HS-27A (cell line): ENCODE measurements at regions not wholly inside any gene's neighbourhood (a gene's known extent, or its start where the extent isn't known, plus 50 kb on each side); places are given as distances from the start of the nearest gene placed in this dataset.

Experiments
- DNase-seq: peaks from one replicate; pipeline ENCODE4 v3.0.0-alpha.2; 2012; ENCODE audit warnings: low read depth, missing footprints

GRCh38 chr13:31962731-31963370 is 68.7 kb upstream of the FRY start:
- DNase-seq: no peak

DNA sequence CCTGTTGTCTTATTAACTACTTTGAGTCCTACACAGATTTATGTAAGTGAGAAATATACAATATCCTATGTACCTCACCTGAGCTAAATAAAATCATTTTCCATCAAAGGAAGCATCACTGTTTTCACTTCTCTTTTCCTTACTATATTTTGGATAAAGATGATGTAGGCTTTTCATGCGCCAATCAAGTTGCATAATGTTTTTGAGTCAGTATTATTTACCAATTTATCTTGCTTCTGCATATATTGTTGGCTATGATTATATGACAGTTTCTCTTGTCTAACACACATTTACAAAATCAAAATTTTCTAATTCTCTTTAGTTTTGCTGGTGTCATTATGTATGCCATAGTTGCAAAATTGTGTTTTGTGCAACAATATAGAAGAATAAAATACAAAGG is 67.9 kb upstream of the FRY start:
- DNase-seq: no peak

DNA sequence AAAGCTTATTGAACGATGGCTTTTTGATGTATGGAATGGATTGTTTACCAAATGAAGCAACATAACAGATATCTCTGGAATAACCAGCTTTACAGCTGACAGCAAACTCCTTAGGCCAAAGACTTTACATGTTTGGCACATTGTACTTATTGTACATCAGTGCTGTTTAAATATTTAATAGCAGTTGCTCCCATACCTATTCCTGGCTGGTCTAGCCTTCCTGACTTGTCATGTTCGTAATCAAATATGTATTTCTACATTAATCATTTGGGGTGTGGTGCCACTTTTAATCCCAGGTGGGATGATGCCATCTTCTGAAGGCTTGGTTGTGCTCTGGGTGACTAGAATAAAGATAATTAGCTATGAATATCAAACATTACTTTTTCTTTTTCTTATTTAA is 67.4 kb upstream of the FRY start:
- DNase-seq: no peak

DNA sequence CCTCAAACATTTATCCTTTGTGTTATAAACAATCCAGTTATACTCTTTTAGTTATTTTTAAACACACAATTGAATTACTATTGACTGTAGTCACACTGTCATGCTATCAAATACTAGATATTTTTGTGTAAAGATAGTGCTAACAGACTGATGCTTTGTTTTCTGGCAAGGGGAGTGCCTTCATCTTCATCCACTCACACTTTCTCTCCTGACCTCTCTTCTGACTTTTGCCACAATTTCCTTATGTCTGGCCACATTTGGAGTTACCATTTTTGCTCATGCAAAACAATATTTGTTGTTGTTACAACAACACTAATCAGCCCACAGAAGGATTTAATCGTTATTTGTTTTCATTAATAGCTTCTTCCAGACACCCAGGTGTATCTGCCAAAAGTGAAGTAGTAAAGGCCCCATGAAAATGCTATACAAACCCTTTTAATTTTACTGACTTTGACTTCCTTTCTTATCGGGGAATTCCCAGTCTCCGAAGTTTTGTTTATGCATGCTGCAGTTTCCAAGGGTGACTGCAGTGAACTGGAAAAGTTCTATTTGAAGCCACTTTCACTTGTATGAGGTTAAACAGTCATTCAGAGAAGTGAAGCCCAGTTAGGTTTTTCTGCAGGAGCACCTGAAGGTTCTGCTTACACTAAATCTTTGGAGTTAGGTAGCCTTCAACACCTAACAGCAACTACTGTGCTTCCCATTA is 66.1 kb upstream of the FRY start:
- no peak for DNase-seq

DNA sequence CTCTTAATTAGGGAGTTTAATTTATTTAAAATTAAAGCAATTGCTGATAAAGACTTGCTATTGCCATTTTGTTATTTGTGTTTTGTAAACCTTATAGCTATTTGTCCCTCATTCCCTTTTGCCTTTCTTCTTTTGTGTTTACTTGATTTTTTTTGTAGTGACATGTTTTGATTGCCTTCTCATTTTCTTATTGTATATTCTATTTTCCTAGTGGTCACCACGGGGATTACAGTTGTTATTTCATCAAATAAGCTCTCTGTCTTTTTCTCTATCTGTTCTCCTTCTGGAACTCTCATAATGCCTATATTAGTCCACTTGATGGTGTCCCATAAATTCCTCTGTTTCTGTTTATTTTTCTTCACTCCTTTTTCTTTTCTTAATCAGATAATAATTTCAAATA is 64.4 kb upstream of the FRY start:
- no peak for DNase-seq

DNA sequence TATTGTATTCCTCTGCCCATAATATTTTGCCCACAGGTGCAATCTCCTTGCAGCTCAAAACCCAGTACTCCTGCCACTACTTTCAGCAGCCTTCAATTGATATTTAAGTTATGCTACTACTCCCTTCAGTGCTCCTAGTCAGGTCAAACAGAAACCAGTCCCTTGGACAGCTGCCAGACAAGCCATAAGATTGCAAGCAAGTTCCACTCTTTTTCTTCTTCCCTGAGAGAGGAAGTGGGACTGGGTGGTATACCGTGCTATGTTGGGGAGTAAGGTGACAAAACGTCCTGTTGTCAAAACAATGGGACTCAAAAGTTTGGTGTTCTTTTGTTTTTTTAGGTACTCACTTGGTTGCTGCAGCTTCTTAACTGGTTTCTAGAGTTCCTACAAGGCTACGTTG is 63.1 kb upstream of the FRY start:
- DNase-seq: no peak

- DNase-seq: no peak
These were observed 61.2 kb upstream of the FRY start for GRCh38 chr13:31970231-31970930.

- DNase-seq: no peak
These were observed 59.1 kb upstream of the FRY start for GRCh38 chr13:31972453-31972852.

DNA sequence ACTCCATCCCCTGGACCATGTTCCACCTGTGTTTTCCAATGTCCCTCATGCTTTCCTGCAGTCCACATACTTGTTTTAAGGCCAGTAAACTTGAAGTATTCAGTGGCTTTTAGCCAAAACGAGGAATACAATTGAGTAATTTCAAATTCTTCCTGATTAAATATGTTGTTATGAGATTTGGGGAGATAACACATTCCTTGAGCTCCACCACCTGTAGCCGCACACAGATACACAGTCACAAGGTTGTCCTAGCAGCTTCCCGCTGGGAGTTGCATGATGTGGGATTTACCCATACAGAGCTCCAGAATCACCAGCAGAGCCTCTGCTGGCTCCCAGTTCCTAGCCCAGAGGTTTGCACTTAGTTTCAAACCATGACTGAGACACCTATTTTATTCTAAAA is 53.6 kb upstream of the FRY start:
- no peak for DNase-seq

DNA sequence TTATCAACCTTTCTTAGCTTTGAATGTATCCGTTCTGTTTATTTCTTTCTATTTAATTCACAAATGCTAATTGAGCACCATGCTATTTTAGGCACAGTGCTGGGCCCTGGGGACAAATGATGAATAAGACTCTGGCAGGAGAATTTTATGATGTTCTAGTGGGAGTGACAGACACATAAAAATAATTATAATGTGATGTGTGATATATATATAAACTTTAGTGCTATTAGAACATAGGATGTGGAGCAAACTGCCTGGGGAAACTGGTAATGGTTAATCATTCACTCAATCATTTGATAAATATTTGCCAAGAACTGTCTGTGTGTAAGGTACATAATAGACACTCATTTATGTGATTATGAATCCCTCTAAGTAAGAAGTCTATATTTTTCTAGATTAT is 50.7 kb upstream of the FRY start:
- no peak for DNase-seq
